Adrenal gland (tissue), 9 donors: ENCODE measurements at regions not wholly inside any gene's neighbourhood (a gene's known extent, or its start where the extent isn't known, plus 50 kb on each side); places are given as distances from the start of the nearest gene placed in this dataset.

ENCODE experiments used
- DNase-seq, 7 donors: peaks; one replicate each; pipeline ENCODE4 v3.0.0-alpha.2; 2019 to 2020
- H3K27ac ChIP-seq, 5 donors: fragments of 200-600 bp; sonication (generic) in 4 of 5; 1 replicate in 3 of 5; 2 replicates in 2 of 5; pipeline versions ENCODE4 v1.5.1 to v1.8.0; 2016 to 2020; ENCODE audit warnings: mild to moderate bottlenecking in 1 of 5
- H3K27me3 ChIP-seq: fragments of 200-600 bp; 2 replicates; pipeline ENCODE4 v1.8.0; 2021
- H3K36me3 ChIP-seq, 2 donors: fragments of 200-600 bp; replicated peaks in 1 of 2; 1 replicate in 1 of 2; 2 replicates in 1 of 2; pipeline versions ENCODE4 v1.5.1 to v1.8.0; 2018 to 2022
- H3K4me1 ChIP-seq, 2 donors: fragments of 200-600 bp; replicated peaks in 1 of 2; 1 replicate in 1 of 2; 2 replicates in 1 of 2; pipeline versions ENCODE4 v1.5.1 to v1.8.0; 2018 to 2021
- H3K4me3 ChIP-seq, 4 donors: fragments of 200-600 bp; sonication (generic) in 3 of 4; one replicate each; pipeline ENCODE4 v1.5.1; 2016 to 2018
- H3K9me3 ChIP-seq, 3 donors: fragments of 200-600 bp; sonication (generic) in 1 of 3; replicated peaks in 1 of 3; 1 replicate in 2 of 3; 2 replicates in 1 of 3; pipeline versions ENCODE4 v1.5.1 to v1.8.0; 2016 to 2021
- POLR2A ChIP-seq, 2 donors: fragments of 450-650 bp; IDR thresholded peaks; one replicate each; pipeline ENCODE4 v1.6.1; 2017; ENCODE audit warnings: antibody characterized with exemption in 2 of 2, mild to moderate bottlenecking in 2 of 2, moderate library complexity in 1 of 2
- WGBS, 4 donors: extraction: QIAGEN DNeasy Blood & Tissue Kit in 2 of 4; methylation state at CpG; one replicate each; pipeline versions ENCODE4 v1.1.5 to v1.1.7; 2013 to 2017; 5-methylcytosine and 5-hydroxymethylcytosine counted together
- intact Hi-C, 2 donors: fragments of 100-400 bp; cut with DNase I; formaldehyde crosslinking; loops; one replicate each; pipeline versions ENCODE4 v1.14.1 to v1.15.0; 2022 to 2023
- TF ChIP-seq, protein P1 (sequence below), 6 experiments: fragments of 450-650 bp in 4 of 6; fragments of 200-600 bp in 2 of 6; sonication (generic) in 1 of 6; IDR thresholded peaks; 1 replicate in 5 of 6; 2 replicates in 1 of 6; pipeline versions ENCODE4 v1.5.1 to v1.8.0; 2016 to 2021; ENCODE audit warnings: antibody characterized with exemption in 6 of 6, mild to moderate bottlenecking in 2 of 6, moderate library complexity in 1 of 6
- donor health status: healthy with polysubstance abuse.
- donor health status: Bipolar disorder and iron deficiency.
- donor health status: DM: yes; HTN: yes; CAD: no.
- donor health status: DM: no; HTN: no; CAD: no.
- donor health status: DM: no; HTN: no; CAD: no.

- WGBS, 4 donors, result 69 to 88% (median 82%) methylated on average over 5 of the region's 5 CpGs
- Histone ChIP-seq H3K4me1 (no peaks in the 10 kb centered on the region), H3K27ac (no peak overlapping the region), H3K9me3 (no peaks in the 10 kb centered on the region), H3K4me3 (no peak overlapping the region), H3K36me3 (no peaks in the 10 kb centered on the region), H3K27me3 (no peaks in the 10 kb centered on the region)
- no peak for DNase-seq
- TF ChIP-seq, protein P1, sequence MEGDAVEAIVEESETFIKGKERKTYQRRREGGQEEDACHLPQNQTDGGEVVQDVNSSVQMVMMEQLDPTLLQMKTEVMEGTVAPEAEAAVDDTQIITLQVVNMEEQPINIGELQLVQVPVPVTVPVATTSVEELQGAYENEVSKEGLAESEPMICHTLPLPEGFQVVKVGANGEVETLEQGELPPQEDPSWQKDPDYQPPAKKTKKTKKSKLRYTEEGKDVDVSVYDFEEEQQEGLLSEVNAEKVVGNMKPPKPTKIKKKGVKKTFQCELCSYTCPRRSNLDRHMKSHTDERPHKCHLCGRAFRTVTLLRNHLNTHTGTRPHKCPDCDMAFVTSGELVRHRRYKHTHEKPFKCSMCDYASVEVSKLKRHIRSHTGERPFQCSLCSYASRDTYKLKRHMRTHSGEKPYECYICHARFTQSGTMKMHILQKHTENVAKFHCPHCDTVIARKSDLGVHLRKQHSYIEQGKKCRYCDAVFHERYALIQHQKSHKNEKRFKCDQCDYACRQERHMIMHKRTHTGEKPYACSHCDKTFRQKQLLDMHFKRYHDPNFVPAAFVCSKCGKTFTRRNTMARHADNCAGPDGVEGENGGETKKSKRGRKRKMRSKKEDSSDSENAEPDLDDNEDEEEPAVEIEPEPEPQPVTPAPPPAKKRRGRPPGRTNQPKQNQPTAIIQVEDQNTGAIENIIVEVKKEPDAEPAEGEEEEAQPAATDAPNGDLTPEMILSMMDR (IDR thresholded peaks at IDR 0.05), result no peak
- no peak for TF ChIP-seq POLR2A (IDR thresholded peaks at IDR 0.05)
- intact Hi-C loops, result no loop called here
Observed at GRCh38 chr7:17463511-17464085, 165.1 kb downstream of the AHR start.

- Histone ChIP-seq H3K4me1 (no peaks in the 10 kb centered on the region), H3K27me3 (no peaks in the 10 kb centered on the region), H3K36me3 (no peaks in the 10 kb centered on the region), H3K27ac (no peak overlapping the region), H3K9me3 (no peaks in the 10 kb centered on the region), H3K4me3 (no peak overlapping the region)
- no peak for TF ChIP-seq POLR2A (IDR thresholded peaks at IDR 0.05)
- TF ChIP-seq, protein P1 (IDR thresholded peaks at IDR 0.05), result no peak
- DNase-seq, result no peak
- intact Hi-C loops, result no loop called here
- 48 to 62% (median 55%) methylated on average over 7 of the region's 7 CpGs for WGBS, 4 donors
Observed at GRCh38 chr7:17466216-17466615, 167.8 kb downstream of the AHR start.

GRCh38 chr7:17467386-17467945, 169.0 kb downstream of the AHR start:
- TF ChIP-seq, protein P1 (IDR thresholded peaks at IDR 0.05), result no peak
- no peak for TF ChIP-seq POLR2A (IDR thresholded peaks at IDR 0.05)
- Histone ChIP-seq H3K4me1 (no peaks in the 10 kb centered on the region), H3K27ac (no peak overlapping the region)

DNA sequence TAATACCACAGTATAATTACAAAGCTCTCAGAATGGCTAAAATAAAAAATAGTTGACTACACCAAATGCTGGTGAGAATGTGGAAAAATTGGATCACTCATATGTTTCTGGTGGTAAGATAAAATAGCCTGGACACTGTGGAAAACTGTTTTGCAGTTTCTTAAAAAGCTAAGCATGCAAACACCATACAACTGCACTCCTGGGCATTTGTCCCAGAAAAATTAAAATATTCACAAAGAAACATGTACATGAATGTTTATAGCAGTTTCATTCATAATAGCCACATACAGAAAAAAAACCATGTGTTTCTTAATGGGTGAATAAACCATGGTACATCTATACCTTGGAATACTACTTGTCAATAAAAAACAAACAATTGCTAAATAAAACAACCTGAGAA, 172.9 kb downstream of the AHR start:
- Histone ChIP-seq H3K4me3 (no peak overlapping the region), H3K27me3 (no peaks in the 10 kb centered on the region), H3K36me3 (no peaks in the 10 kb centered on the region), H3K4me1 (no peaks in the 10 kb centered on the region), H3K27ac (no peak overlapping the region), H3K9me3 (no peaks in the 10 kb centered on the region)
- intact Hi-C loops, result no loop called here
- no peak for DNase-seq
- TF ChIP-seq, protein P1 (IDR thresholded peaks at IDR 0.05), result no peak
- no peak for TF ChIP-seq POLR2A (IDR thresholded peaks at IDR 0.05)

More at GRCh38 chr7:17467386-17467945, 169.0 kb downstream of the AHR start:
- intact Hi-C loops, result no loop called here
- DNase-seq, result no peak
- Histone ChIP-seq H3K27me3 (no peaks in the 10 kb centered on the region), H3K36me3 (no peaks in the 10 kb centered on the region), H3K4me3 (no peak overlapping the region), H3K9me3 (no peaks in the 10 kb centered on the region)
- 86 to 91% (median 87%) methylated on average over 6 of the region's 6 CpGs for WGBS, 4 donors
